Activated CD4-positive, alpha-beta T cell treated with anti-CD3 and anti-CD28 coated beads for 24 hours (primary cell): ENCODE measurements at regions not wholly inside any gene's neighbourhood (a gene's known extent, or its start where the extent isn't known, plus 50 kb on each side); places are given as distances from the start of the nearest gene placed in this dataset.

Experiments used
- DNase-seq, 2 donors: peaks; one replicate each; pipeline ENCODE4 v3.0.0-alpha.2; 2020; ENCODE audit warnings: low read depth in 2 of 2

DNA sequence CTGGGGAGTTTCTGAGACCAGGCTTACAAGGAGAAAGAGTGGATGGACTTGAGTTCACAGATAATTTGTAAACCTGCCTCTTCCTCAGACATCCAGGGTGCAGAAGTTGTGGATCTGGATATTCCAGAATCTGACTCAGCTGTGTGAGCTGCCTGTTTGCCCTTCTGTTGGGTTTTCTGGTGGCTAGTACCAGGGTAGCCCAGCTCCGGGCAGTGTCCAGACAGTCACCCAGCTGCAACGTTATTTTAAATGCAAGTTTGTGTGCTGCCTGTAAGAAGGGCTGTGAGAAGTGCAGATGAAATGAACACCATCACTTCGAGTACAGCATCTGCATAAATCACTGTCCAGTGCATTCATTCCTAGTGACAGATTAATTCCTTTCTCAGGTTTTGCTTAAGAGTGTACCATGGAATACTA lies 1053.0 kb downstream of the TUSC7 start:
- no peak for DNase-seq

DNA sequence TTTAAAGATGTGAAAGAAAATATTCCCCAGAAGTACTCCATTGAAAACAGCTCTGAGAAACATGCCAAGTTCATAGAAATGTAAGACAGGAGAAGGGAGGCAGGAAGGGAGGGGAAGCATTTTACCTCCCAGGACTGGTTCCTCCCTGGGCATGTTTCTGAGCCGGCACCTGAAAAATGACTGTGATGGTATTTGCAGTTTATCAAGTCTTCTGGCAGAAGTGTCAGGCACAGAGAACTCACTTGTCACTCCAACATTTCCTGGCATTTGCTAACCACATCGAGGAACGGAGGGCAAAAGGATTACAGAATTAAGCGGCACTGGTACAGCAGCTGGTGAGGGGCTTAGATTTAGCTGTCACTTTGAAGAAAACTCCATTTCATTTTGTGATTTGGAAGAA lies 1054.0 kb downstream of the TUSC7 start:
- DNase-seq, result no peak

DNA sequence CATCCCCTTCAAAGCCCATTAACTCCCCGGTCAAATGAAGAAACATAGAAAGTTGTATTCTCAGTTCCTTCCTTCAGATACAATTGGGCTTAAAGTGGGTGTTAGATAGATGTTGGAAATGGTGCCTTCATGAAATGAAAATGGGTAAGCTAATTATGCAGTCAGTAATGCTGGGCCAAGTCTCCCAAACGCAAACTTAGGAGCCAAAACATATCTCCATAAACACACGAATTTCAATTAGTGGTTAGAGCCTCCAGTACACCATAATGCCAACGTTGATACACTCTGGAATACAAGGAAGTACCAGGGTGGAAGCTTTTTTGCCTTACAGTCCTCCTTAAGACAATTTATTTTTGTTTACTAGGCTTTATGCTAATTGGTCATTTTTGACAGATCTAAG lies 1059.0 kb downstream of the TUSC7 start:
- no peak for DNase-seq

DNA sequence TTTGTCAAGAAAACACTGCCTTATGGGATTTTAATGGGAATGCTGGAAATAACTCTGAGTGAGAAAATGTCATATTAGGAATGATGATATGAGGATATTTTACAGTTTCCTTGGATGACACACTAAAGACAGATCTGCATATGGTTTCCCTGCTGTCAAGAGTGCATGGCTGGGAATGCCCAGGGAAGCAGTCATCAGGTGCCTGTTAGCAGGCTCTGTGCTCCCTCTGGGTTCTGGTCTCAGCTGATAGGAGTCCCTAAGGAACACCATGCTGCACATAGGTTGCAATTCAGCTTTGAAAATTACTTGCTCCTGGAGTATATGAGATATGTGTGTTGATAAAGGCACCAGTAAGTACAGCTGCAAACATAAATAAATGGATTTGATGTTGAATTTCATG lies 1064.6 kb downstream of the TUSC7 start:
- no peak for DNase-seq

DNA sequence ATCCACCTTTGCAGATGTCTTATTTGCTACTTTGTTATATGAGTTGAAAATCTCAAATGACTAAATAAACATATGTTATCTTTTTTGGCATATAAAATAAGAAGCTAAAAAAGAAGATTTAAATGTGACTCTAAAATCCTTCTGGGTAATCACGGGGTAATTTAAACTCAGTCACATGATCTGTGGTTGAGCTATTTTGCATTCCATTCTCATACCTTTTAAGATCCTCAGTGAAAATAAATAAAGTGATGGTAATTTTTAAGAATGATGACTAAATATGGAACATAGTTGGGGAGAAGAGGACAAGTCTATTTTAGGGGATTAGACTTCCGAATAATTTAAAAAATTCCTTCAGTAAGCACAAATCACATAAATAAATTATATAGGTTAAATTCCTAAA lies 1076.8 kb downstream of the TUSC7 start:
- DNase-seq, result no peak

DNA sequence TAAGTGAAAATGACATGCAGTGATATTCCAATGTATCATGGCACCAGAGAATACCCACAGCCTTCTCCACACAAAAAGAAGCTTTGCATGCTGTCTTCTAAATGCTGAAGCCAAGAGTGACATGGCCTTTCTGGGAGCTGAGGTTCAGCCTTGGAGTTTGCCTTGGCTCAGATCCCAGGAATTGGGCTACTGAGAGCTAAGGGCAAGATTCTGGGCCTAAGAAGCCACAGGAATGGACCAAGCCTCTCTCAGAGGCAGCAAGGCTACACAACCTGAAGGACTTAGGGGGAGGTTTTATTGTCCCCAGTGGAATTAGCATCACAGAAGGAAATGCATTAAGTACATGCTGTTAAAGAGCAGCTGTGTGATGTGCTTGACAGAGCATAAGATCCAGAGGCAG lies 1078.5 kb downstream of the TUSC7 start:
- DNase-seq, result no peak

DNA sequence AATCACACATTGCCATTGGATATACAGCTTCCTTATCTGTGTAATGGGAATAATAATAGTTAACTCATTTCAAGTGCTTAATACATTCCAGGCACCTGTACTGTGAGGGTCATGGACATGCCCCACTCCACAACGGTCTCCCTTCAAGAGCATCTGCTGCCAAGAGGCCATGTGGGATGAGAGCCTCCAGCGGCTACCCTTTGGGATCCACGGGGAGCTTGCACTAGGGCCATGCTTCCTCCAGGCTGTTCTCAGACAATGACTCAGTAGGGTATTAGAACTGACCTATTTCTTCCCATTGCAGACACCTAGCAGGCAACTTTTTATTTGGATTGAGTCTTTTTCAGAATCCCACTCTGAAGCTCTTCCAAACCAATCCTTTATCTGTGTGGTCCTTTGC lies 1078.9 kb downstream of the TUSC7 start:
- no peak for DNase-seq

DNA sequence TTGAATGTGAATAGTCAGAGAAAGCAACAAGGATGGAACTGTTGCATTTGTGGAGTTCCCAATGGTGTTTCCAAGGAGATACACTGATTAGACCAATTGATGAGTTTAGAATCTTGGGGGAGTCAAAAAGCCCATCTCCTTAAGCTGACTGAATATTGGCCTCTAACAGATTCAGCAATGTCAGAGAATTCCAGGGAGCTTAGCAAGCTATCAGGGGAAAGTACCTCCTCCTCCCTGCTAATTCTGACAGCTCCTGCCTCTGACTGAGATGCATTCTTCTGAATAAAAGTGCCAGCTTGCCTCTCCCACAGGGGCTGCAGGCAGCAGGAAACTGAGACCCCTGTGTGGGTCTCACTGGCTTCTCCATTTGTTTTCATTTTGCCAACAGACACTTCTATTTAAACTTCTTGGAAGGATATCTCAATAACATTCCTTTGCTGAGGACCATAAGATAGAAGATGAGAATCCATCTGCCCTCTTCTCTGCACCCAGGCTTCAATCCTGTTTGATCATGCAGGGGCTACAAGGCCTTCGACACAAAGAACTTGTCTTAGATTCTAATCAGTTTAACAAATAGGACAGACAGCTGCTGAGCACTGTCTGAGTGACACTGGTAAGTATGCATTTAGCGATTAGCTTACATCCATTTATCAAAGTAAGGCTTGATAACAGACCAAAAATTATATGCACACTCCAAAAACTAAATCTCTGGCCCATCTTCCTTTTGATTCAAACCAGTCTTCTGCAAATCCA lies 1080.8 kb downstream of the TUSC7 start:
- DNase-seq, result no peak

DNA sequence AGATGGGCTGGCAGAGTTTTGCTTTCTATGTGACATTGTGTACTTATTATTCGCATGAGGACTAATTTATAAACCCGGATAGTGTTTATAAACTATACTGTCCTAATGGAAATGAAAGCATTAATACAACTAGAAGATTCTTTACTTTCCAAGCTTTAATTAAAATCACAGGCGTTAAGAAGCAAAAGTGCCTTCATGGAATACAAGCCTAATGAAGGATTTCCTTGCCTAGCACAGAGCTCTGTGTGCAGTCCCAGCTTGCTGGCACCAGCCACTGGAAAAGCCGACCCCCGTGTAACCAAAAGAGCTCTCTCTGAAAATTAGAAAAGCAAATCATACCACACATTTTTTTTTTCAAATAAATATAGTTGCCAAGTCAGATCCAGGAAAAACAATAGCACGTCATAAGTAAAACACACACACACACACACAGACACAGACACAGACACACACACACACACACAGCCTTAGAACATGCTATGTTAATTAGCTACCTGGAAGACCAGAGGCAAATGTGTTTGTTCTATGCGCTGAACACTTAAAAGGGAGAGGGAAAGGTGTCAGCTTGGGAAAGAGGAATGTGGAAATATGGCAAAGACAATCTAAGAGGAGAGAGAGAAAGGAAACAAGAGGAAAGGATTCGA lies 1084.2 kb downstream of the TUSC7 start:
- no peak for DNase-seq

DNA sequence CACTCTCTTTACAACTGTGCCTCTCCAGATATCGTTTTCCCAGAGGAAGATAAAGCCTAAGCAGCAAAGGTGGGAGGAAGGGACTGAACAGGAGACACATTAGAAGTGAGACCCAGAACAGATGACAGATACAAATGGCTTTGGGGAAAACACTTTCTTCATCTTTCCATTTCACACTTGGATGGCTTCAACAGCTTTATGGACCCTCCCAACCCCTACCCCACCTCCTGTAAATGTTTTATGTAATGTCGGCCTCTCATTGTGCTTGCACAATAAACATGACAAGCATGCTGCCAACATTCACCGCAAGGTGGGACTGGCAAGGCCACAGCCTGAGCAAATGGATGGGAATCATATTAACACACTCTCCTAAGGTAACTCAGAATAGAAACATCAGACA lies 1088.6 kb downstream of the TUSC7 start:
- no peak for DNase-seq

DNA sequence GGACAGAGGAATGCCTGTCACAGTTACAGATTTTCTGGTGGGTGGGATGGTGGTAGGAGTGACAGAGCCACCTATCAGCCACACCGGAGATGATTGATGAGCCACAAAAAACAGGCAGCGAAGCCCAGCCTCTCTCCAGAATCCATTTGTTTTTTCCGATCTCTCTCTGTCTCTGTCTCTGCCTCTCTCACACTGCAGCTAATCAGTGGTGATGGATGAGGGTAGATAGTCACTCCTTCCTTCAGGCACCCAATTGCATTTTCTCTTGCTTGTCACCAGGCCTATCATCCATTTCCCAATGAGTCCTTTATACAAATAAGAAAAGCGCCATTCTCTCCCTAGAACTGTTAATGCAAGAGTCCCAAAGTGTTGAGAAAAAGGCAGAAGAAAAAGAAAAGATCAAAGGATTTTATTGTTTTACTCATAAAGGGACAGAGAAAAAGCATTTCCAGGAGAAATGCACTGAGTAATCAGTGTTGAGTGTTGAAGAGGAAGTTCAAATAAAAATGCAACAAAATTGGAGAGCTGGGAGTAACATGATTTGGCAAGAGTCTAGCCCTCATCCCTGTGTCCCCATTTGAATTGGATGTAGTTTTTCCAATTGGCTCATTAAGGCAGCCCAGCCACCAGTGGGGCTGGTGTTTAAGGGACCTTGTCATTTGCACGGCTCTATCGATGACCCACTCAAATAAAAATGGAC lies 1089.3 kb downstream of the TUSC7 start:
- no peak for DNase-seq

DNA sequence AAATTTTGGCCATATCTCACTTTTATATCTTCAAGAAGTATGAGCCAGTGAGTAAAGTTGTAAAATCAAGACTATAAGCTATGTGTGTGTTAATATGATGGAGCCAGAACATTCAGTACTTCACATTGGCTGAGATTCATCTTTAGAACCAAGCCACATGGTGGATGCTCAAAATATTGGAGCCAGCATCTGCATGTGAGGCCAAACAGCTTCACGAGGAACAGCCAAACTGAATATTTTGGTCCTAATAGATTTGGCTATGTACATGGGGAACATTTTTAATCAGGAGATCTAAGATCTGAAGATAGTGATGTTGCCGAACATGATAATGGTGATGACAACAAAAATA lies 1089.8 kb downstream of the TUSC7 start:
- DNase-seq, result no peak

DNA sequence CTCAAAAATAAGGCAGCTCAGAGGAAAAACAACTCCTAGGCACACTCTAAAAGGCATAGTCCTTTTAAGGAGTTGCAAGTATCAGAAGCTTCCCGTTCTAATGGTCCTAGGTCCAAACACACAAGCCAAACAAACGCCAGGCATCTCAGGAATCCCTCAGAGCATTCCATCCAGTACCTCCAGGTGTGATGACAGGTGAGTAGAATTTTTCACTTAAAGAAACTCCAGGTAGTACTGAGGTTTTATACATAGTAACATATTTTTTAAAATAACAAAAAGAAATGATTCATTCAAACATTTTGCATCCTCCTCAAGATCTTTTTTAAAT lies 1092.3 kb downstream of the TUSC7 start:
- no peak for DNase-seq

DNA sequence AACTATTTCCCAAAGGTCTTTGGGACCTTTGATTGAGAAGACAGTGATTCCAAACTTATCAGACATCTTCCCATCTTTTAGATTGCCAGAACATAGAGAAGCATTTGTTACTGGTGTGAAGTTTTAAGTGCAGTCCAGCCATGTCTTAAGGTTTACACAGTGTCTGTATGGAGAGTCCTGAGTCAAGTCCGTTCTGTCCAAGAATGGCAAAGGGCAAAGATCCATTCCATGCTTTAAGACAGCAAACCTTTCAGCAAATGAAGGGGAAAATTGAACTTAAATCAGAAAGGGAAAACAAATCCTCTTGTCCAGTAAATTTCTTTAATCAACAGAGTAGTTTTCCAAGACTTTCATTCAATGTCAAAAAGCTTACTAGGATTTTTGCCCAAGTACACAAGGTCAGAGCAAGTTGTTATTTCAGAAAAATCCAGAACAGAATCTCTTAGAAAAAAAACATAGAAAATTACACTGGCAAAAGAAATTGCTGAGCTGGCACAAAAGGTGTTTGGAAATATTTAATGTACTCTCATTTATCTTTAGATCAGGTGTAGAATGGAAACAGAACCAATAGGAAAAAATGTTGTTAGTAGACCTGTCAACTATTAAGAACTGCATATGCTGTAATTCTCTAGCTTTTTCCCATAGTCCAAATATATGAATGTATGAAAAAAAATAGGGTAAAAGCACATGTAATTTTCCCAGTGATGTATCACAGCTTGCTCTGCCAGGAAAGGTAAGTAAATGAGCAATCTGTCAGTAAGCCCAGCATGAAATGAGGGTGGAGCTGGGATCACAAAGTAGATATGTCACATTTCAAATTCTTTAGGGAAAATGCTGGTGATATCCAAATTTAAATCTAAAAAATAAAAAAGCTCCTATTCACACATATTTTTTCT lies 1099.9 kb downstream of the TUSC7 start:
- DNase-seq, result no peak

DNA sequence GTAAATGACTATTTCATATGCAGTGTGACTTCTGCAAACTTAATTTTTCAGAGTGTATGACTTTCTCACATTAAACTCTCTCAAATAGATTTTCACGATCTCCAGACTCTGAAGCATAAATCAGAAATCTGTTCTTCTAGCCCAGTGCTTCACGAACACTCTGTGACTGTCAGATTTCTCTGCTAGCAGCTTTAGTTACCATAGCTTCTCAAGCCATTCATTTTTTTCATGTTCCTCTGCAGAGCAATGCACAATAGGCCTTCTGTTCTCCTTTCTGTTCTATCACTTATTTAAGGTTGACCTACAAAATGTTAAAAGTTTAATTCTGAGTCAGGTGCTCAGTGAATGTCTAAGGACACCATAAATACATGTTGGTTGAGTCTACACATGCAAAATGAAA lies 1102.2 kb downstream of the TUSC7 start:
- no peak for DNase-seq

DNA sequence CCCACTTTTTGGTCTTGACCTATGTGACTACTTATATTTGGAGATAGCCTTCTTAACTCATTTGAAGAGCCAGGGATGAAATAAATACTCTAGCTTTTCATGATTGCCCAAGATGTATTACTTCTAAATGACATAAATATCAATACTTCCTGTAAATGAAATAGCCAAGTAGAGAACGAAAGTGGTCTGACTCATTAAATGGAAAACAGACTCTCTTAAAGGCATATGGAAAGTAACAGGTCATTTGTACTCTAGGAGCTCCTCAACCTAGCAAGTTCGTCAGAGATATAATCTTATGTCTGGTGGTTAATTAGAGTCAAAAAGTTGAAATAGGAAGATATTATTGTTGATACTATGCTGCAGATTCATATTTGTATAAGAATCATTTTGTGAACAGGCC lies 1105.4 kb downstream of the TUSC7 start:
- DNase-seq, result no peak

DNA sequence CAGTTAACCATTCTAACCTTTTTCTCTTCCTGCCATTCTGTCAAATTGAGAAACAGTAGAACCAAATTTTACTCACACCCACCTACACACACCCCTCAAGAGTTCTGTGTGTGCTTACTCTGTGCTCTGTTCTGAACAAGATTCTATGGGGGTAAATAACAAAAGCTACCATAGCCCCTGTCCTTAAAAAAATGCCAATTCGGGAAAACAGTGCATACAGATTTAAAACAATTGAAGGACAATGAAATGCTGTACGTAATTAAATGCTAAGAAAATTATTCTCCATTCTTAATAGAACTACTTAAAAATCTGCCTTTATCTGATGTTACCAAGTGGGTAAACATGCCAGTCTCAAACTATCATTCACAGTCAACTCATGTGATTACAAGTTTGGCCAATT lies 1107.5 kb downstream of the TUSC7 start:
- no peak for DNase-seq

DNA sequence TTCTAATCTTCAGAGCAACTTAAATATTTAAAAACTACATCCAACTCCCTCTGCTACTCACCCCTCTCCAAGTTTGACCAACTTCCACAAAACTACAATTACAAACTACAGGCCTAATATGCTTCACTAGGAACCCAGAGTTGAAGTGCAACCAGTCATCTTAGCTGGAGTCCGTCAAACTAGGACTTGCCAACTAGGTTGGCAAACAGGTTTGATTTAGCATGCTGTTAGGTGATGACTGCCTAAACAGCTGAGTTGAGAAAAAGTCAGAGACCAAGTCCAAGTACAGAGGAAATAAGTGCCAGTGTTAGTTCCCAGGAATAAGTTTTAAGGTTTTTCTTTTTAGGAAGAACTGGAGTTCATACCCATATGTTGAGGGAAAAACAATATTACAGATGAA lies 1109.0 kb downstream of the TUSC7 start:
- DNase-seq, result no peak

DNA sequence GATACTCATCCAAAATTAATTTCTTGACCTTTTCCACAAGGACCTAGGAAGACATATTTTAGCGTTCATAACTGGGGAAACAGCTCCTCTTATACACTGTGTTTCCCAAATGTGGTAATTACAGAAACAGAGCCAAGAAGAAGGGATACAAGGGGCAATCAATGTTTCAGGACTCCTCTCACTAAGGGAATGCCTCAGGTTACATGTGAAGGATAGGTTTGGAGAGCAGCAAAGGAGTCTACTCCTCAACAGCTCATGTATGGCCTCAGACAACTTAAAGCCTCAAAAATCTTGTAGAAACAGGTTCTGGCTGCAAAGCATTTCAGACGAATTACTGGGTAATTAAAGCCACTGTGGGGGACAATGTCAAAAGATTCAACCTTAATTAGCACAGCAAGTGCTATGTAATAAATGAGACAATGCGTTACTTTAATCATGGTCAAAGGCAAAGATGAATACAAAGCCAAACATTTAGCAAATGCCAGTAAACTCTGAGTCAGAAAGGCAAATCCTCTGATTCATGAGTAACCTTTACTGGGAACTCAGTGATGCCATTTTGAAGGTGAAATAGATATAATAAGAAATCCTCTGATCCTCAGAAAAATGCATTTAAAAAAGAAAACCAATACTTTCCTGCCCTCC lies 1111.2 kb downstream of the TUSC7 start:
- no peak for DNase-seq

DNA sequence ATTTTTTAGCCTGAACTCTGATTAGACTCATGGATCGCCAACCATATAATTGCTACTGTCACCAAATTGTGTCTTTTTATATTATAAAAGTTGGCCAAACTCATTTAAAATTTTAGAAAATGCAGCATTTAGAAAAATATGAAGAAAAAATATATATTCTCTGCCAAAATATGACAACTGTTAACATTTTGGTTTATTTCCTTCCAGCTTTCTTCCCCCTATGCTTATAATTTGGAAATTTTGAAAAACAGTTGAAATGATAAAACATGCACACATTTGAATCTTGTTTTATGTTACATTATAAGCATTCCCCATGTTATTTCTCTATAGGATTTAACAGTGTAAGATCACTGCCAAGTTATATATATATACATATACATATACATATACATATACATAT lies 1112.8 kb downstream of the TUSC7 start:
- no peak for DNase-seq

DNA sequence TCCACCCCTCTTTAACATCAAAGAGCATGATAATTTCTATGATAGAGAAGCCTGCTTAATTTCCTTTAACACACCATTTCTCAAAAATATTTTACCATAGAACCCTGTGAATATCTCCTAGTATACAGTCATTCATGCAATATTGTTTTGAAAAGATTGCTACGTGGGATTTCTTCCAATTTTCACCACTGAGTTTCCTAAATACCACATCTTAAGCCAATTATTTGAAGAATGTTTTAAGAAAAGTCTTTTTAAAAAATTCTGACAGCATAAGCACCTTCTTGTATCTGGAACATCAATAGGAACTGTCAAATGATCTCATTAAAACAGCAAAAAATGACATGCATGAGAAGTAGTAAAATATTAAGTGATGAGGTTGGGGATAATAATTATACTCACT lies 1126.7 kb downstream of the TUSC7 start:
- DNase-seq, result no peak

DNA sequence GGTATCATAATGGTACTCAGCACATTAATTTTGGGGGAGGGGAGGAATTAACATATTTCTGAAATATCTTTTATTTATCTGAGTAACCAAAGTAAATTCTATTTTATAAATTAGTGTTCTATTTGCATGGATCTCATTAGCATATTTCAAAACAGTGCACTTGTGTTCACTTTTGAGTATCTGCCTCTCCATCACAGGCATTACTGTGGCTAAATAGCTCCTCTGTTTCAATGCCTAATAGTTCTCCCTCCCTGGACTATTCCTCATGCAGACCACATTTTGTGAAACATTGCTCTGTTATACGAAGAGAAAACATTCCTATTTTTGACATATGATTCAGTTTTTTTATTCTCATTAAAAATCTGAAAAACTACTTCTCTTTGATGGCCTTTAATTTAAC lies 1127.8 kb downstream of the TUSC7 start:
- no peak for DNase-seq
